H9 (cell line): ENCODE measurements at regions not wholly inside any gene's neighbourhood (a gene's known extent, or its start where the extent isn't known, plus 50 kb on each side); places are given as distances from the start of the nearest gene placed in this dataset.

Experiments
- DNase-seq: peaks from one replicate; pipeline ENCODE4 v3.0.0-alpha.2; 2017
- H2AFZ ChIP-seq: one replicate; pipeline ENCODE4 v1.6.1; 2013; ENCODE audit warnings: mild to moderate bottlenecking, low read length, control low read depth, moderate library complexity
- H2AK5ac ChIP-seq: 2 replicates; pipeline ENCODE4 v1.6.1; 2013; ENCODE audit warnings: low read length, control low read depth, mixed read lengths; ENCODE audit not compliant: insufficient read length
- H2BK120ac ChIP-seq: one replicate; pipeline ENCODE4 v1.6.1; 2013; ENCODE audit warnings: low read depth, mild to moderate bottlenecking, low read length, control low read depth, inconsistent platforms; ENCODE audit not compliant: poor library complexity, severe bottlenecking
- H2BK12ac ChIP-seq: 2 replicates; pipeline ENCODE4 v1.6.1; 2013; ENCODE audit warnings: low read length, control low read depth, mixed read lengths, low read depth; ENCODE audit not compliant: insufficient read length
- H2BK15ac ChIP-seq: 2 replicates; pipeline ENCODE4 v1.6.1; 2013; ENCODE audit warnings: low read depth, low read length, control low read depth
- H2BK20ac ChIP-seq: one replicate; pipeline ENCODE4 v1.6.1; 2013; ENCODE audit warnings: low read depth, mild to moderate bottlenecking, low read length, control low read depth, inconsistent platforms; ENCODE audit not compliant: poor library complexity, severe bottlenecking
- H2BK5ac ChIP-seq: 2 replicates; pipeline ENCODE4 v1.6.1; 2013; ENCODE audit warnings: low read length, control low read depth, mixed read lengths; ENCODE audit not compliant: insufficient read length
- H3K14ac ChIP-seq: 2 replicates; pipeline ENCODE4 v1.6.1; 2013; ENCODE audit warnings: low read length, control low read depth; ENCODE audit not compliant: insufficient read depth
- H3K18ac ChIP-seq: 2 replicates; pipeline ENCODE4 v1.6.1; 2013; ENCODE audit warnings: low read depth, mild to moderate bottlenecking, mixed read lengths, low read length, control low read depth; ENCODE audit not compliant: insufficient read length
- H3K23ac ChIP-seq: 2 replicates; pipeline ENCODE4 v1.6.1; 2013; ENCODE audit warnings: low read length, control low read depth, mixed read lengths, low read depth; ENCODE audit not compliant: insufficient read length
- H3K23me2 ChIP-seq: 2 replicates; pipeline ENCODE4 v1.6.1; 2013; ENCODE audit warnings: low read depth, mild to moderate bottlenecking, mixed read lengths, low read length, control low read depth; ENCODE audit not compliant: insufficient read length, poor library complexity, severe bottlenecking
- H3K27ac ChIP-seq: 2 replicates; pipeline ENCODE4 v1.5.1; 2013; ENCODE audit warnings: low read length, control low read depth, mixed read lengths, low read depth; ENCODE audit not compliant: insufficient read length
- H3K27me3 ChIP-seq: 2 replicates; pipeline ENCODE4 v1.6.1; 2013; ENCODE audit warnings: low read length, control low read depth, inconsistent platforms; ENCODE audit not compliant: insufficient read depth
- H3K4ac ChIP-seq: 2 replicates; pipeline ENCODE4 v1.6.1; 2013; ENCODE audit warnings: low read depth, mild to moderate bottlenecking, control low read depth, inconsistent platforms, low read length, moderate library complexity
- H3K4me1 ChIP-seq: 2 replicates; pipeline ENCODE4 v1.6.1; 2013; ENCODE audit warnings: low read length, control low read depth, inconsistent platforms; ENCODE audit not compliant: insufficient read depth
- H3K4me2 ChIP-seq: 2 replicates; pipeline ENCODE4 v1.6.1; 2013; ENCODE audit warnings: low read length, control low read depth, mixed read lengths; ENCODE audit not compliant: insufficient read length, insufficient read depth
- H3K56ac ChIP-seq: 2 replicates; pipeline ENCODE4 v1.6.1; 2013; ENCODE audit warnings: low read depth, mild to moderate bottlenecking, mixed read lengths, low read length, control low read depth; ENCODE audit not compliant: insufficient read length
- H3K79me1 ChIP-seq: 2 replicates; pipeline ENCODE4 v1.6.1; 2013; ENCODE audit warnings: low read depth, mild to moderate bottlenecking, moderate library complexity, low read length, control low read depth, inconsistent platforms; ENCODE audit not compliant: insufficient read depth, poor library complexity, severe bottlenecking
- H3K79me2 ChIP-seq: 2 replicates; pipeline ENCODE4 v1.6.1; 2013; ENCODE audit warnings: low read length, control low read depth, inconsistent platforms; ENCODE audit not compliant: insufficient read depth
- H3K9ac ChIP-seq: 2 replicates; pipeline ENCODE4 v1.6.1; 2013; ENCODE audit warnings: low read length, control low read depth, mixed read lengths; ENCODE audit not compliant: insufficient read length; ENCODE audit errors: extremely low read depth
- H3K9me3 ChIP-seq: one replicate; pipeline ENCODE4 v1.6.1; 2013; ENCODE audit warnings: low read depth, low read length, inconsistent platforms; ENCODE audit not compliant: control insufficient read depth
- H3T11ph ChIP-seq: one replicate; pipeline ENCODE4 v1.6.1; 2013; ENCODE audit warnings: mild to moderate bottlenecking, low read length, control low read depth, inconsistent platforms
- H4K20me1 ChIP-seq: one replicate; pipeline ENCODE4 v1.6.1; 2013; ENCODE audit not compliant: control insufficient read depth, insufficient read length, insufficient read depth
- H4K5ac ChIP-seq: 2 replicates; pipeline ENCODE4 v1.6.1; 2013; ENCODE audit warnings: low read depth, mild to moderate bottlenecking, mixed read lengths, low read length, control low read depth; ENCODE audit not compliant: insufficient read length
- H4K8ac ChIP-seq: replicated peaks from 2 replicates; pipeline ENCODE4 v1.6.1; 2013; ENCODE audit warnings: low read length, control low read depth, mixed read lengths, low read depth; ENCODE audit not compliant: insufficient read length
- H4K91ac ChIP-seq: 2 replicates; pipeline ENCODE4 v1.6.1; 2013; ENCODE audit warnings: low read depth, mild to moderate bottlenecking, moderate library complexity, mixed read lengths, low read length, control low read depth; ENCODE audit not compliant: insufficient read length
- H3K27ac Mint-ChIP-seq, 3 experiments: 2 replicates in 2 of 3; 3 replicates in 1 of 3; pipeline ENCODE4 v1.8.0; 2020 to 2021; ENCODE audit warnings: mixed read lengths in 3 of 3, mild to moderate bottlenecking in 1 of 3, moderate library complexity in 1 of 3
- H3K27me3 Mint-ChIP-seq: 2 replicates; pipeline ENCODE4 v1.8.0; 2021; ENCODE audit warnings: low read depth, mild to moderate bottlenecking, moderate library complexity, mixed read lengths
- H3K36me3 Mint-ChIP-seq, 3 experiments: 2 replicates in 2 of 3; 3 replicates in 1 of 3; pipeline ENCODE4 v1.8.0; 2020 to 2021; ENCODE audit warnings: low read depth in 3 of 3, mixed read lengths in 3 of 3; ENCODE audit not compliant: insufficient read depth in 1 of 3
- H3K4me1 Mint-ChIP-seq, 2 experiments: 2 replicates each; pipeline ENCODE4 v1.8.0; 2020; ENCODE audit warnings: mixed read lengths in 2 of 2
- H3K4me3 Mint-ChIP-seq, 2 experiments: 2 replicates in 1 of 2; 3 replicates in 1 of 2; pipeline ENCODE4 v1.8.0; 2020 to 2021; ENCODE audit warnings: mild to moderate bottlenecking in 2 of 2, mixed read lengths in 2 of 2, moderate library complexity in 1 of 2
- H3K9me3 Mint-ChIP-seq, 2 experiments: 2 replicates in 1 of 2; 3 replicates in 1 of 2; pipeline ENCODE4 v1.8.0; 2020; ENCODE audit warnings: mild to moderate bottlenecking in 2 of 2, mixed read lengths in 2 of 2, moderate library complexity in 1 of 2
- WGBS: extraction: QIAGEN DNeasy Blood & Tissue Kit; methylation state at CpG from one replicate; pipeline ENCODE4 v1.1.7; 2013; ENCODE audit warnings: missing lambda C conversion rate, low lambda C conversion rate, mixed read lengths; ENCODE audit not compliant: insufficient read length; ENCODE audit errors: extremely low coverage; 5-methylcytosine and 5-hydroxymethylcytosine counted together
- TF ChIP-seq, protein P1 (sequence below): fragments of 200-600 bp; sonication (generic); conservative IDR thresholded peaks from 3 replicates; pipeline ENCODE4 v1.8.0; 2021; ENCODE audit warnings: antibody characterized with exemption, mild to moderate bottlenecking

DNA sequence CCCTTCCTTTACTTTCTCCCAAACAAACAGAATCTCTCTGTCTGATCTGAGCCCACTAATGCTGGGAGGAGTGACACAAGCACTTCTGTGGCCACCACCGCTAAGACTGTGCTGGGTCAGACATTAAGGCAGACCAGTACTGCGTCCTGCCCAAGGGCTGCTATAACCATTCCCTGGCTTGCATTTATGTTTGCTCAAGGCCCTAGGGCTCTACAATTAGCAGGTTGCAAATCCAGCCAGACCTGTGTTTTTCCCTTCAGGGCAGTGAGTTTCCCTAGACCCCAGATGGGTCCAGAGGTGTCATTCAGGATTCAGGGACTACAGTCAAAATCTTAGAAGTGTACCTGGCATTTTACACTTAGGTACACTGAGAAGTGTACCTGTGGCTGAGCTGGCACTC, 89.7 kb downstream of the SPANXN4 start:
- no peak overlapping the region for H3K56ac ChIP-seq
- no peak overlapping the region for H2AFZ ChIP-seq
- H3K23me2 ChIP-seq, result no peaks in the 10 kb centered on the region
- H3K27ac Mint-ChIP-seq, result no peak overlapping the region
- H2BK5ac ChIP-seq, result no peak overlapping the region
- H4K91ac ChIP-seq, result no peak overlapping the region
- no peak overlapping the region for H3K27ac ChIP-seq
- no peaks in the 10 kb centered on the region for H3K79me2 ChIP-seq
- no peak overlapping the region for H4K8ac ChIP-seq
- H2BK20ac ChIP-seq, result no peak overlapping the region
- no peaks in the 10 kb centered on the region for H3K4me1 ChIP-seq
- H3K9me3 ChIP-seq, result no peaks in the 10 kb centered on the region
- DNase-seq, result no peak
- H3K9me3 Mint-ChIP-seq, result peaks cover 50 to 77% of the 10 kb centered on the region in 2 experiments
- H3K23ac ChIP-seq, result no peak overlapping the region
- H3K4ac ChIP-seq, result no peak overlapping the region
- H3K4me1 Mint-ChIP-seq, result no peaks in the 10 kb centered on the region
- no peak overlapping the region for H2BK15ac ChIP-seq
- no CpG with 5 or more reads among the region's 2 CpGs for WGBS
- no peaks in the 10 kb centered on the region for H3K27me3 ChIP-seq
- no peak overlapping the region for H3K9ac ChIP-seq
- H3K4me3 Mint-ChIP-seq, result no peak overlapping the region
- H3K36me3 Mint-ChIP-seq, result peaks cover 6 to 7% (median 7%) of the 10 kb centered on the region in 3 experiments
- no peaks in the 10 kb centered on the region for H3K27me3 Mint-ChIP-seq
- no peak overlapping the region for H2BK12ac ChIP-seq
- H4K5ac ChIP-seq, result no peak overlapping the region
- no peak overlapping the region for H3T11ph ChIP-seq
- TF ChIP-seq, protein P1, sequence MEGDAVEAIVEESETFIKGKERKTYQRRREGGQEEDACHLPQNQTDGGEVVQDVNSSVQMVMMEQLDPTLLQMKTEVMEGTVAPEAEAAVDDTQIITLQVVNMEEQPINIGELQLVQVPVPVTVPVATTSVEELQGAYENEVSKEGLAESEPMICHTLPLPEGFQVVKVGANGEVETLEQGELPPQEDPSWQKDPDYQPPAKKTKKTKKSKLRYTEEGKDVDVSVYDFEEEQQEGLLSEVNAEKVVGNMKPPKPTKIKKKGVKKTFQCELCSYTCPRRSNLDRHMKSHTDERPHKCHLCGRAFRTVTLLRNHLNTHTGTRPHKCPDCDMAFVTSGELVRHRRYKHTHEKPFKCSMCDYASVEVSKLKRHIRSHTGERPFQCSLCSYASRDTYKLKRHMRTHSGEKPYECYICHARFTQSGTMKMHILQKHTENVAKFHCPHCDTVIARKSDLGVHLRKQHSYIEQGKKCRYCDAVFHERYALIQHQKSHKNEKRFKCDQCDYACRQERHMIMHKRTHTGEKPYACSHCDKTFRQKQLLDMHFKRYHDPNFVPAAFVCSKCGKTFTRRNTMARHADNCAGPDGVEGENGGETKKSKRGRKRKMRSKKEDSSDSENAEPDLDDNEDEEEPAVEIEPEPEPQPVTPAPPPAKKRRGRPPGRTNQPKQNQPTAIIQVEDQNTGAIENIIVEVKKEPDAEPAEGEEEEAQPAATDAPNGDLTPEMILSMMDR, result no peak
- no peak overlapping the region for H3K4me2 ChIP-seq
- no peak overlapping the region for H2AK5ac ChIP-seq
- no peak overlapping the region for H3K14ac ChIP-seq
- no peak overlapping the region for H3K18ac ChIP-seq
- no peak overlapping the region for H2BK120ac ChIP-seq
- H4K20me1 ChIP-seq, result no peaks in the 10 kb centered on the region
- H3K79me1 ChIP-seq, result no peaks in the 10 kb centered on the region
